Stimulated activated CD4-positive, alpha-beta T cell treated with anti-CD3 and anti-CD28 coated beads, Interleukin-12 subunit alpha, Interleukin-12 subunit beta, amount 100 ng/mL, for 24 hours (primary cell): ENCODE measurements at regions not wholly inside any gene's neighbourhood (a gene's known extent, or its start where the extent isn't known, plus 50 kb on each side); places are given as distances from the start of the nearest gene placed in this dataset.

Experiments
- DNase-seq, 2 experiments: peaks; one replicate each; pipeline ENCODE4 v3.0.0-alpha.2; 2020; ENCODE audit warnings: low read depth in 2 of 2

DNA sequence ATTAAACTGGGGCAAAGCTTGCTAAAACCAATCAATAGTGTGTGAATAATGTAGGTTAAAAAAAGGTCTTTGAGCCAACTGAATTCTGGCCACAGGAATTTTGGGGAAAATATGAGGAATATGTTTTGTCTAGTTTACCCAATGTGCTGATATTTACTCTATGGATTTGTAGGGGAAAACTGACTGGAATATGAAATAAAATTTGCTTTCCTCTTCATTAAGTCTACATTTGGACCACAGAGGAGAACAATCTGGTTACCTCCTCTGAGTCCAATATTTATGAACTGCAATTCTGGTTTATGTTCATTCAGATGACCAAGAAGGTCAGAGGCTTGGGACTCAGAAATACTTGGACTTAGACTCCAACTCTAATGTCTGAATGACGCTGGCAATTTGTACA is 1042.2 kb upstream of the CNTNAP5 start:
- DNase-seq, result no peak

DNA sequence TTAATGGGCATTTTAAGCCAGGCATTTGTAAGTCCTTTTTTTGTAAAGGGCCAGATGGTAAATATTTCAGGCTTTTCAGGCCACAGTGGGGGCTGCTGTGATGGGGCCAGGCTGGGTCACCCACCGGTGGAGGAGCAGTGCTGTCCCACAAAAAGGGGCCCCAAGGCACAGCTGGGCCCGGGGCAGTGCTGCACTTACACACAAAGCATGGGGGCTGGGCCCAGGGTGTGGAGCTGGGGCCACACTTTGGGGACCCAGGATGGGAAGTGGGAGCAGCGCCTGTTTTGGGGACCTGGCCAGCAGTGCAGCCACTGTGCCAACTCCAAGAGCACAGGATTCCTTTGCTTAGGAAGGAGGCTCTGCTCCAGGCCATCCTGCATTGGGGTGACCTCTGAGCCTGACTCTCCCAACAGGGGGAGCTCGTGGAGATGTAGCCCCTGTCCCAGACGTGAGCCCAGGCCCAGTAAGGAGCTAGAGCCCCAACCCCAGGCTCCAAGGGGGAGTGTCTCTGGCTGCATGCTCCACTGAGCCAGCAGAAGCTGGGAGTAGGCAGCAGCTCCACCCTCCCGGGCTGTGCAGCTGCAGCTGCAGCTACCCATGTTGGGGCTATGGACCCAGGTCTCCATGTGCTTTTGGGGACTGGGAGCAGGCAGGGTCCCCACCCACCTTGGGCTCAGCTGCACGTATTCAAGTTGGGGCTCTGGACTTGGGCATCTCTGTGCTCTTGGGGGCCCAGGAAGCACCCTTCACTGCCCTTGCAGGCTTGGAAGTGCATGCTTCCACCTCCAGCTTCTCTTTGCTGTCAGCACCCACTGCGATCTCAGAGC is 1036.5 kb upstream of the CNTNAP5 start:
- DNase-seq, result no peak

DNA sequence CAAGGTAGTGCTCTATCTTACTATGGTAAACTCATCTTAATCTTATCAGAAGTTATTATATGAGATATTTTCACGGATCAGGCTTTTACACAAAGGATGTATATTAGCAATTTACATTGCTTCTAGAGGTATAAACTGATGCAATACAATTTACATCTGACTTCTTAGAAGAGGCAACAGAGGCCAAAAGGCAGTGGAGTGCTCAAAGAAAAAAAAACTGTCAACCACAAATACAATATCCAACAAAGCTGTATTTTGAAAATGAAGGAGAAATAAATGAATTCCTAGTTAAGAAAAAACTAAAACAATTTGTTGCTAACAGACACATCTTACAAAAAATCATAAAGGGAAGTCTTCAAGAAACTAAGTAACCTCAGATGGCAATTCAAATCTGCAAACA is 1031.5 kb upstream of the CNTNAP5 start:
- DNase-seq, result no peak

DNA sequence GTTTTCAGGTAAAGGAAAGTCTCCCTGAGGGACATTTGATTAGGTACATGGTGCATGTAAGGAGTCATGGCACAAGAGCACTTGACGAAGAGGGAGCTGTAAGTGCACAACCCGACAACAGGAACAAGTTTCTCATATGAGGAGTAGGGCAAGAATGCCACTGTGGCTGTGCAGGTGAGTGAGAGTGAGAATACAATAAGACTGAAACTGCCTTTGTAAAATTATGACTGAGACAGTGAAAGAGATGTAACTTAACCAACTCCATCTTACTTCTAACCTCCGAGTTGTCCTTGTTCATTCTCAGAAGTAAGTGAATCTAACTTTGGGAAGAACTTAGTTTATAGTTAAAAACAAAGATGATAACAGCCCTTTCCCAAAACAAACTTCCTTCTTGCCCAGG is 1025.8 kb upstream of the CNTNAP5 start:
- DNase-seq, result no peak

DNA sequence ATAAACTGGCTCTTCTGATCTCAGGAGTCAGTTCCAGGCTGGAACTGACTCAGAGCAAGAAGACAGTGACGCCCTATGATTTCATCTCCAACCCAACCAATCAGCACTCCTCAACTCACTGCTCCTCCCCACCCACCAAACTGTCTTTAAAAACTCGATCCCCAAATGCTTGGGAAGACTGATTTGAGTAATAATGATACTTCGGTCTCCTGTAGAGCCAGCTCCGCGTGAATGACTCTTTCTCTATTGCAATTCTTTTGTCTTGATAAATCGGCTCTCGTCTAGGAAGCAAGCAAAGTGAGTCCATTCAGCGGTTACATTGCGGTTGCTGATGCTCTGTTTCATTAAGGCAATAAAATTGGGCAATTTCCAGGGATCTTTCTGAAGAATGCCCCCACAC is 1025.3 kb upstream of the CNTNAP5 start:
- DNase-seq, result no peak

DNA sequence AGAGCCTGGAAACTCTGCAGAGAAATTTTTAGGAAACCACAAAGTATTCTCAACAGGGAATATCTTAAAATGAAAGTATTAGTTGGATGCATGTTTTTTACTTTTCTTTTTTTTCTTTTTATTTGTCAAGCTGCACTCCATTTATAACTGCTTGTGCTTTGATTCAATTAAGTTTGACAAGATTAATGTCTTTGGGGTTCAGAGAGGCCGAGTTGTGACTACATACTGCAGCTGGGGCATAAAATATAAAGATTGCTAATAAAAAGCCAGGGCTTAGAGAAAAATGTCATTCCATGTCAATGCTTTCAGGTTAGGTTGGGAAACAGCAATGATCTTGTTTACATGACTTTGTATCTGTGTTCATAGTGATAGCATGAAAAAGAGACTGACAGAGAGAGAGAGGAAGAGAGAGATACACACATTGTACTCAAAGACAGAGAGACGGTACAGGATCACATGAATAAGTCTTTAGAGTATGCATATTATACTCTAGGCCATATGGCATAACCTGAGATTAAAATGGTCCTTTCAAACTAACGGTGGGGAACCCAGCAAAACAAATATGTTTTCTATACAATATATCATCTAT is 1022.3 kb upstream of the CNTNAP5 start:
- DNase-seq, result no peak

DNA sequence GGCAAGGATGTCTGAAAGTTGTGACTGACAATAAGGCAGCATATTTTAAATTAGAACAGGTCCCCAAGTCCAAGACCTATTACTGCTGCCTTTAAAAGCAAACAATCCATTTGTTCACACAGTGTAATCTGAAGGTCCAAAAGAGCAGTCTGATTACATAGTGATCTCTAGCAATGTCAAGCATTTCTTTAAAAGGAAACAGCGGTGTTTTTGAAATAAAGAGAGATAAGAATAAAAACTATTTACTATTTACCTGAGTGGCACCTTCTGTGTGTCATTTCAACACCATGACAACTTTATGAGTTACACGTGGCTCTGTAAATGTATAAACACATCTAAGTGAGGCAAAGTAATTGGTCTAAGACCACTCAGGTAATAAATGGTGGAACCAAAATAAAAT is 1009.9 kb upstream of the CNTNAP5 start:
- no peak for DNase-seq

DNA sequence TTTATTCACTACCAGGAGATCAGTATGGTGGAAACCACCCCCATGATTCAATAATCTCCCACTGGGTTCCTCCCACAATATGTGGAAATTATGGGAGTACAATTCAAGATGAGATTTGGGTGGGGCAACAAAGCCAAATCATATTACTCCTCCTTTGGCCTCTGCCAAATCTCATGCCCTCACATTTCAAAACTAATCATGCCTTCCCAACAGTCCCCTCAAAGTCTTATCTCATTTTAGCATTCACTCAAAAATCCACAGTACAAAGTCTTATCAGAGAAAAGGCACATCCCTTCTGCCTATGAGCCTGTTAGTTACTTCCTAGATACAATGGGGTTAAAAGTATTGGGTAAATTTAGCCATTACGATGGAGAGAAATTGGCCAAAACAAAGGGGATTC is 989.5 kb upstream of the CNTNAP5 start:
- no peak for DNase-seq

DNA sequence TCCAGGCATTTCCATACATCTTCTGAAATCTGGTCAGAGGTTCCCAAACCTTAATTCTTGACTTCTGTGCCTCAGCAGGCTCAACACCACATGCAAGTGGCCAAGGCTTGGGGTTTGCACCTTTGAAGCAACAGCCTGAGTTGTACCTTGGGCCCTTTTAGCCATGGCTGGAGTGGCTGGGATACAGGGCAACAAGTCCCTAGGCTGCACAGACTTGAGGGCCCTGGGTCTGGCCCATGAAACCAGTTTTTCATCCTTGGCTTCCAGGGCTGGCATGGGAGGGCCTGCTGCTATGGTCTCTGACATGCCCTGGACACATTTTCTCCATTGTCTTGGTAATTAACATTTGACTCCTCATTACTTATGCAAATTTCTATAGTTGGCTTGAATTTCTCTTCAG is 988.8 kb upstream of the CNTNAP5 start:
- no peak for DNase-seq

DNA sequence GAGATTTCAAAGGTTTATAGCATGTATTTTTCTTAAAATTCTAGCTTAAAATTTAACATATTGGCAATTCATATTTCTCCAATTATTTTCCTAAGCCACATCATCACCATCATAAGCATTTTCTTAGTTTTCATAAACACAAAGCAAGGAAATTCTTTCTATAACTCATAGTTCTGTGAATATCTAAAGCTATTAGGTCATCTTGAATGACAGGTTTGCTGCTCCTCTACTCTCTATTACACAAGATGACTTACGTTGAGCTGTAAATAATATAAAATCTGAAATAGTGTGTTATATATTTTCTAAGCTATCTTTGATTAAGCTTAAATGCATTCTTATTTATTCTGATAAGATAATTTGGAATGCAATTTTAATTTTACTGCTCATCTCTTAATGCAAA is 984.6 kb upstream of the CNTNAP5 start:
- no peak for DNase-seq

DNA sequence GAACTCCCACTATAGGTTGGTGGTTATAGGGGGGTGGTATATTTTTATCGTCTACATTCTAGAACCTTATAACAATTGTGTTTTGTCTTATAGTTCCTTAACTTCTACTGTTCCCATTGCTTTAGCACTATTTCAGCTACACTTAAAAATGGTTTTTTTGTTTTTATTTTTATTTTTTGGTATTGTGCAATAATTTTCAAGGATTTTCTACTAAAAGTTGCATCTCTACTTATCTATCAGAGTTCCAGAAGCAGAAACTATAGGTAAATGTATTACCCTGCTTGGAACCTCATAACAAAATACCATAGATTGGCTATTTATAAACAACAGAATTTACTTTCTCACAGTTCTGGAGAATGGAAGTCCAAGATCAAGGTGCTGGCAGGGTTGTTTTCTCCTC is 981.6 kb upstream of the CNTNAP5 start:
- DNase-seq, result no peak

DNA sequence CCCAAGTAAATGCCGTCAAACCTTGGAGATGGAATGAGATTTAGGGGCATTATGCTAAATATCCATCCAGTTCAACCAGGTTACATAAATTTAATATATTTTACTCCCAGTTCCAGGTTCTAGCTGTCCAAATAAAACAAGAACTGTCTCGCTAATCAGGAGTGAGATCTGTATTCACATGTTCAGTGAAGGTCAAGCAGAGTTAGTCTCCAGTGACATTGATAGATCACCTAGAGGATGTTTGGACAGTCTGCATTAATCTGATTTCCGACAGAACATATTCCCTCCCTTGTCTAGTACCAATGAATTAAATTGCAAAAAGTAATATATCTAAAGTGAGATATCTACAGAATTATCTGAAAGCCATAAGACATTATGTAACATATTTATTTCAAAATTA is 979.4 kb upstream of the CNTNAP5 start:
- DNase-seq, result no peak

DNA sequence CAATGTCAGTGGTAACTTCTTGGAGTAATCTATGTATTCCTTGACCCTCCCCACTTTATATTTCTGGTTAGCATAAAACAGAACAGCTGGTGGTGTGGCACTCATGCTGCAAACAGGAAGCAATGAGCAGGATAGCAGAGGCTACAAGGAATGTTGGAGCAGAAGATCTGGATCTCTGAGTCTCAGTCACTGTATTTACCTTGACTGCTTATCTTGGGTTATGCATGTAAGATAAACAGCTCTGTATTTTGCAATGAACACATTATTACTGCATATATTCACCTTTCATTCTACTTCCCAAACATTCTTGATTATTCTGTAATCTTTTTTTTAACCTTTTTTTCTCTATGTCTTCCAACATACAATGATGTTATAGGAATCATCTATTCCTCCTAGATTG is 977.9 kb upstream of the CNTNAP5 start:
- DNase-seq, result no peak

DNA sequence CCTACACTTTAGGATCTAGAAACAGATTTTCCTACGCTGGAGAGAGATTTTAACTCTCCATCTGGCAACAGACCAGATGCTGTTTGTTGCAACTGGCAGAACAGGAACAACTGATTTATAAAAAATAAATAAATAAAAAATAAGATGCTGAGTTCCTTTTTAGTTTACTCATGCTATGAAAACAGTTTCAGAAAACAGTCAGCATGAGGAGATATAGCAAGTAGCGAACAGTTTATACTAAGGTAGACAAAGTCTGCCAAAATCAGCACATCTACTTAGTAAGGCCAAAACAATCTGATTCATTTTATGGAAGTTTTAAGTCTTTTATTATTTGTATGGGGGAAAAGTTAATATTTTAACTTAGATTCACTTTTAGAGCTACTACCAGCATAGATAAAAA is 974.0 kb upstream of the CNTNAP5 start:
- no peak for DNase-seq

DNA sequence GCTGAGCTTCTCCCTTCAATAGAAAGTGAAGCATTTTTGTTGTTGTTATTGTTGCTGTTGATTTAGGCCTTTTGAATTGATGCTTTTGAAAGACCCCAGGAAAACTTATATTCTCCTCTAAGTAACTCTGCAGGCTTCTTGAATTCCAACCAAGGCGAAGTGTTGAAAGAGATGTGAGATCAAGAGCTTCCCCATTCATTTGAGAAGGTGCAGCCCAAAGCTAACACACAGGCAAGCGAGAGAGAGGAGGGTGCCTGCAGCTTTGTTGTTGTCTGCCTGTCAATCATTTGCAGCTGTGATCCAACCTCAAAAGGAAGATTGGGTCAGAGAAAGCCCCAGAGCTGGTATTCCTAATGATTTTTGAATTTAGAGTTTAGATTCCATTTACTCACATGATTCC is 963.6 kb upstream of the CNTNAP5 start:
- DNase-seq, result no peak

DNA sequence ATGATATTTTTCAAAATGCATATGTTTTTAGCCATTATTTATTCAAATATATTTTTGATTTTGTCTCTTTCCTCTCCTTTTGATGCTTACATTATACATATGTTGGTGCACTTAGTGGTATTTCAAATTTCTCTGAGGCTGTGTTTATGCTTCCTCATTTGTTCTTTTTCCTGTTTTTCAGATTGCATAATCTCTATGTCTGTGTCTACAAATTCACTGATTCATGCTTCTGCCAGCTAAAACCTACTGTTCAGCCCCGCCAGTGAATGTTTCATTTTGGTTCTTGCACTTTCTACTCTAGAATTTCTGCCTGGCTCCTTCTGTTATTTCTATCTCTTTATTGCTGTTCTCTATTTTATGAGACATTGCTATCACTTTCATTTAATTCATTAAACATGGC is 951.7 kb upstream of the CNTNAP5 start:
- DNase-seq, result no peak

DNA sequence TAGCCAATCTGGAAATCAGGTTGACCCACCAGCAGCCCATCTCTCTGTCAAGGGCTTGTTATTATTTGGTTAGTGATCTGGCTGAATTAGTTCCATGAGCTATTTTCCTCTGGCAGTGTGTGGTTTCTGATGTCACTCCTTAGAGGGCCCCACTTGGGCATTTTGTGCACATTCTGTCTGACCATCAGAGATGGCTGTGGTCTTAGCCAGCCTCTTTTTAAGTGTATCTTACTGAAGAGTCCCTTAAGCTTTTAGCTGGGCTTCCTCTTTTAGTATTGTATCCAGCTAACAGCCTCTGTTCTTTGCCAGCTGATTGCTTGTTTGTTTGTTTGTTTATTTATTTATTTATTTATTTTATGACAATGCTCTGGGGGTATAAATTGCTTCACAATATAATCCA is 951.1 kb upstream of the CNTNAP5 start:
- DNase-seq, result no peak

DNA sequence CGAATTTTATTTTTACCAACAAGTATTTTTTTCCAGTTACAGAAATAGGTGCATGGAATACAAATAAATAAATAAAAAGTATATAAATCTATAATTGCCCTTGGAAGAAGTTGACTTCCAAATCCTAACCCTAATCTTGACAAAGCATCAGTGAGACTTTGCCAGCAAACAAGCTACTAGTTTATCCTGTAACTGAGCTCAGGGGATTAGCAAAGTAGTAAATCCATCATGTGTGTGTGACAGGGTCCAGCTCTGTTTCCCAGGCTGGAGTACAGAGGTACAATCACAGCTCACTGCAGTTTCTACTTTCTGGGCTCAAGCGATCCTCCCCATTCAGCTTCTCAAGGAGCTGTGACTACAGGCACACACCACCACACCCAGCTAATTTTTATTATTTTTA is 948.0 kb upstream of the CNTNAP5 start:
- DNase-seq, result no peak

DNA sequence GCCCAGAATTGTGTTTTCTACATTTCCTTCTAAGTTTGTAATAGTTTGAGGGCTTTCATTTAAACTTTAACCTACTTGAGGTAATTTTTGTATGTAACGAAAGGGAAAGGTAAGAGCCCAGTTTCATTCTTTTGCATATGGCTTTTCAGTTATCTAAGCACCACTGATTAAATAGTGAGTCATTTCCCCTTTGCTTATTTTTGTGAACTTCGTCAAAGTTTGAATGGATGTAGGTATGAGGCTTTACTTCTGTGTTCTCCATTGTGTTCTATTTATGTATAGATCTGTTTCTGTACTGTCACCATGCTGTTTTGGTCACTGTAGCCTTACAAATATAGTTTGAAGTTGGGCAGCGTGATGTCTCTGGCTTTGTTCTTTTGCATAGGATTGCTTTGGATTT is 944.8 kb upstream of the CNTNAP5 start:
- no peak for DNase-seq

DNA sequence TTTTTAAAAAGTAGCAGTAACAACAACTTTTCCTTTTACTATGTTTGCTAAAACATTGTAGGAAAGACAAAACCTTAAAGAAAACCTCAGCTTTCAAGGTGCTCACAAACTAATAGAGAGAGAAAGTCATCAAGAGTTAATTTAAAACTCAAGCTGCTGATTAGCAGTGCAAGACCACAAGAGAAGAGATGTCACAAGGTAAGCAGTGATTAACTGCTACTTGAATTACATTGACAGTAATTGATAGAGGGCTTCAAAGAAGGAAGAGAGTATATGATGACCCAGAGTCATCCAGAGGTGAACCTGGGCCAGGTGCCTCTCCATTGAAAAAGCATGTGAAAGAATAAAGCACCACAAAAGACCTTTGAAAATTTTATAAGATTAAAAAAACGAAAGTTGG is 939.6 kb upstream of the CNTNAP5 start:
- DNase-seq, result no peak

DNA sequence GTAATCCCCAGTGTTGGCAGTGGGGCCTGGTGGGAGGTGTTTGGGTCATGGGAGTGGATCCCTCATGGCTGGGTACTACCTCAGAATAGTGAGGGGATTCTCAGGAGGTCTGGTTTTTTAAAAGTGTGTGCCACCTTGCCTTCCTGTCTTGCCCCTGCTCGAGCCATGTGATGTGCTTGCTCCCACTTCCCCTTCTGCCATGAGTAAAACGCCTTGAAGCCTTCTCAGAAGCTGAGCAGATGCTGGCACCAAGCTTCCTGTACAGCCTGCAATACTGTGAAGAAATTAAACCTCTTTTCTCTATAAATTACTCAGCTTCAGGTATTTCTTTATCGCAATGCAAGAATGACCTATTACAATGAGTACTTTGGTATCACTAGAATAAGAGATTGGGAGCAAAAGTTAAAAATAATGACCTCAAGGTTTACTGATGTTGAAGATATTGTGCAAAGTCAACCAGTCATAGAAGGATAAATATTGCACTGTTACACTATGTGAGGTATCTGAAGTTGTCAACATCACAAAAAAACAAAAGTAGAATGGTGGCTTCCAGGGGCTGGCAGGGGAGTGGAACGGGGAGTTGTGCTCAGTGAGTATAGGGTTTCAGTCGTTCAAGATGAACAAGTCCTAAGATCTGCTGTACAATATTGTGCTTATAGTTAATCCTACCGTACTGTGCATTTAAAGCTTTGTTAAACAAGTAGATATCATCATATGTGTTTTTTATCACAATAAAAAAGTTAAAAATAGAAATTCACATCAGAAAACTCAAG is 938.3 kb upstream of the CNTNAP5 start:
- no peak for DNase-seq

DNA sequence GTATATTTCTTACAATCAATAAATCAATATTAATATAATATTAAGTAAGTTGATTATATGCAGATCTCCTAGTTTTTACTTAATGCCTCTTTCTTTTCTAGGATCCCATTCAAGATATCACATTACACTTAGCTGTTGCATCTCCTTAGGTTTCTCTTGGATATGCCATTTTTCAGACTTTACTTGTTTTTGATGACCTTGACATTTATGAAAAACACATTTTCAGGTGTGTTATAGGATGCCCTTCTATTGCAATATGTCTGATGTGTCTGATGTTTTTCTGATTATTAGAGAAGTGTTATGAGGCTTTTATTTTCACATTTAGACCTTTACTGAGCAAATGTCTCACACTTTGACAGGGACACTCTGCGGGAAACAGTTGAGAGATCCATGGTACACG is 933.6 kb upstream of the CNTNAP5 start:
- no peak for DNase-seq

DNA sequence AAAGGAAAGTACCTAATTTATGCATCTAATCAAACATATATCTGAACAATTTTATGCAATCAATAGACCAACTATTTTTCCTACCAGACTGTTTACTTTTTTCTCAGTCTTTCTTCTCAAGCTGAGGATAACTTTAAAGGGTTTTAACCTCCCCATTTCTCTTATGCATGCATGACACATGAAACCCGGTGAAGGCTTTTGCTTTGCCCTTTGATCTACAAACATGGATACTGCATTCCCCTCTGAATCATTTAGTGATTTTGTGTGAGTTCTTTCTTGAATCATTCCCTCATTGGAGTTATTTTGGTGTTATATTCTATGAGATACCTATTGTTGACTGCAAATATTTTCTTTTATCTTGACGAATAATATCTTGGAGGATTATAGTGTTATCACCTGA is 931.9 kb upstream of the CNTNAP5 start:
- DNase-seq, result no peak
